K562 (cell line): ENCODE measurements at regions not wholly inside any gene's neighbourhood (a gene's known extent, or its start where the extent isn't known, plus 50 kb on each side); places are given as distances from the start of the nearest gene placed in this dataset.

ENCODE experiments used
- ATAC-seq: fragments of 200-7000 bp; cut with Tn5 transposase; 3 replicates; pipeline ENCODE4 v1.9.1; 2020; ENCODE audit warnings: moderate library complexity
- BruUV-seq: library from RNA; stranded (reverse); fragments of 400-500 nt; replicated peaks from 2 replicates; lab custom pipeline; 2021; lab: Mats Ljungman, UMichigan
- CTCF ChIA-PET: fragments of 300-600 bp; formaldehyde crosslinking; extraction: SDS; loops from one replicate; lab custom pipeline; 2021; ENCODE audit warnings: low intra/inter-chr PET ratio; lab: Yijun Ruan, JAX
- POLR2A ChIA-PET: fragments of 300-600, 350-650 bp; sonication (Branson Sonifier 250); formaldehyde crosslinking; extraction: SDS; loops from one replicate; lab custom pipeline; 2021; ENCODE audit warnings: antibody characterized with exemption, inconsistent platforms; lab: Yijun Ruan, JAX
- DNase-seq, 4 experiments: peaks; one replicate each; pipeline versions ENCODE4 v3.0.0 to v3.0.0-alpha.2; 2011 to 2018; ENCODE audit warnings: low spot score in 3 of 4, mixed read lengths in 3 of 4; ENCODE audit errors: extremely low read depth in 1 of 4
- FAIRE-seq: peaks from 2 replicates; lab custom pipeline; 2011; peaks lifted over from hg19 to GRCh38; lab: Jason Lieb, UNC
- H2AFZ ChIP-seq: 2 replicates; pipeline ENCODE4 v1.6.0; 2011; ENCODE audit warnings: low read depth, low read length, control low read depth, inconsistent platforms
- H3K27ac ChIP-seq: fragments of 200-600 bp; 3 replicates; pipeline ENCODE4 v1.8.0; 2011; ENCODE audit warnings: low read depth, mild to moderate bottlenecking, control low read depth, inconsistent platforms, low read length, moderate library complexity, mixed read lengths; ENCODE audit errors: extremely low read depth
- H3K27me3 ChIP-seq, 2 experiments: fragments of 300-600 bp in 1 of 2; 2 replicates in 1 of 2; 3 replicates in 1 of 2; pipeline versions ENCODE4 v1.6.0 to v1.8.0; 2011; ENCODE audit warnings: inconsistent platforms in 2 of 2, low read length in 2 of 2, mild to moderate bottlenecking in 1 of 2, mixed read lengths in 1 of 2, moderate library complexity in 1 of 2; ENCODE audit not compliant: control insufficient read depth in 2 of 2, insufficient read depth in 2 of 2
- H3K36me3 ChIP-seq: fragments of 300-600 bp; 3 replicates; pipeline ENCODE4 v1.8.0; 2011; ENCODE audit warnings: mild to moderate bottlenecking, low read length, inconsistent platforms; ENCODE audit not compliant: control insufficient read depth, insufficient read depth
- H3K4me1 ChIP-seq, 2 experiments: fragments of 200-600 bp in 1 of 2; replicated peaks in 1 of 2; 2 replicates in 1 of 2; 3 replicates in 1 of 2; pipeline versions ENCODE4 v1.5.1 to v1.8.0; 2011; ENCODE audit warnings: inconsistent platforms in 2 of 2, low read length in 2 of 2, mild to moderate bottlenecking in 1 of 2, mixed read lengths in 1 of 2, moderate library complexity in 1 of 2; ENCODE audit not compliant: control insufficient read depth in 2 of 2, insufficient read depth in 2 of 2
- H3K4me2 ChIP-seq: 2 replicates; pipeline ENCODE4 v1.6.1; 2011; ENCODE audit warnings: low read length, control low read depth, inconsistent platforms, mixed read lengths; ENCODE audit not compliant: insufficient read depth
- H3K4me3 ChIP-seq: fragments of 200-600 bp; sonication (generic), shearing (Covaris generic); 2 replicates; pipeline ENCODE4 v1.5.1; 2016; ENCODE audit warnings: control low read depth, inconsistent platforms
- H3K79me2 ChIP-seq: fragments of 200-600 bp; 3 replicates; pipeline ENCODE4 v1.8.0; 2011; ENCODE audit warnings: low read length, inconsistent platforms; ENCODE audit not compliant: control insufficient read depth, insufficient read depth
- H3K9ac ChIP-seq, 2 experiments: 2 replicates each; pipeline versions ENCODE4 v1.6.0 to v1.6.1; 2011; ENCODE audit warnings: low read depth in 2 of 2, low read length in 2 of 2, control low read depth in 1 of 2, inconsistent platforms in 1 of 2, mild to moderate bottlenecking in 1 of 2, mixed read lengths in 1 of 2; ENCODE audit not compliant: insufficient read depth in 1 of 2
- H3K9me1 ChIP-seq: one replicate; pipeline ENCODE4 v1.6.0; 2011; ENCODE audit warnings: inconsistent platforms, mild to moderate bottlenecking, low read length, moderate library complexity; ENCODE audit not compliant: control insufficient read depth, insufficient read depth
- H3K9me3 ChIP-seq: replicated peaks from 2 replicates; pipeline ENCODE4 v1.5.1; 2011; ENCODE audit warnings: low read depth, low read length, inconsistent platforms; ENCODE audit not compliant: control insufficient read depth, insufficient read depth
- H4K20me1 ChIP-seq: replicated peaks from 2 replicates; pipeline ENCODE4 v1.6.1; 2011; ENCODE audit warnings: low read length, inconsistent platforms, mixed read lengths; ENCODE audit not compliant: control insufficient read depth, insufficient read depth
- RFX1 ChIP-seq: fragments of 450-650 bp; IDR thresholded peaks from 2 replicates; pipeline ENCODE4 v1.6.1; 2016; ENCODE audit warnings: mild to moderate bottlenecking, moderate library complexity
- ZBTB11 ChIP-seq, 3 experiments: fragments of 200-800 bp in 1 of 3; fragments of 250-450 bp in 1 of 3; fragments of 450-650 bp in 1 of 3; sonication (Bioruptor Pico) in 1 of 3; sonication (Bioruptor generic) in 1 of 3; formaldehyde crosslinking in 1 of 3; IDR thresholded peaks; 2 replicates each; pipeline versions ENCODE4 v1.6.1 to v1.8.0; 2016 to 2022; ENCODE audit warnings: mild to moderate bottlenecking in 2 of 3, missing genetic modification characterization in 2 of 3, missing compliant biosample characterization in 1 of 3, moderate library complexity in 1 of 3
- WGBS: fragments of 100-300 bp; shearing (Covaris generic); methylation state at CpG from one replicate; pipeline ENCODE4 v1.1.6; 2016; ENCODE audit warnings: low coverage, mixed read lengths; ENCODE audit not compliant: insufficient coverage; ENCODE audit errors: missing lambda C conversion rate; 5-methylcytosine and 5-hydroxymethylcytosine counted together
- in situ Hi-C: fragments of 300-500 bp; cut with MboI; formaldehyde crosslinking; loops from 4 replicates; pipeline ENCODE4 v1.15.0; 2018; ENCODE audit warnings: inconsistent platforms, mixed read lengths
- intact Hi-C: fragments of 100-400 bp; cut with micrococcal nuclease; formaldehyde crosslinking; loops from 2 replicates; pipeline ENCODE4 v1.14.2; 2022

GRCh38 chr1:162985816-162986435, 83.2 kb upstream of the RGS4 start:
- H3K79me2 ChIP-seq: no peaks in the 10 kb centered on the region
- no peak for DNase-seq
- no peak overlapping the region for H3K4me2 ChIP-seq
- WGBS: 3% methylated on average over 3 of the region's 3 CpGs
- TF ChIP-seq ZBTB11 (CRISPR knock-in tag; IDR thresholded peaks at IDR 0.05) (no peak), RFX1 (peak; percentile 18; the same call in 1 of the 2 replicates)
- intact Hi-C loops: no loop called here
- no peaks in the 10 kb centered on the region for H3K4me1 ChIP-seq
- H3K36me3 ChIP-seq: no peaks in the 10 kb centered on the region
- H3K4me3 ChIP-seq: no peak overlapping the region
- no peak for FAIRE-seq
- ChIA-PET CTCF (no interaction called here), POLR2A (interaction anchor here (0.6 to 1.2 kb wide), 3 partner anchors 9 to 338 kb away, joined by 3 to 4 read pairs (median 3); no protein-coding TSS in a partner anchor)
- in situ Hi-C loops: no loop called here
- no TSS peak for BruUV-seq
- no peak overlapping the region for H3K27ac ChIP-seq
- H3K9me3 ChIP-seq: no peaks in the 10 kb centered on the region
- no peaks in the 10 kb centered on the region for H3K9me1 ChIP-seq
- H3K9ac ChIP-seq: no peak overlapping the region
- ATAC-seq: no peak
- H2AFZ ChIP-seq: no peak overlapping the region
- H3K27me3 ChIP-seq: no peaks in the 10 kb centered on the region; a peak in 1 of 5 replicates
- no peaks in the 10 kb centered on the region; the same call in 1 of the 2 replicates for H4K20me1 ChIP-seq
